GM18858 (cell line): ENCODE measurements at regions not wholly inside any gene's neighbourhood (a gene's known extent, or its start where the extent isn't known, plus 50 kb on each side); places are given as distances from the start of the nearest gene placed in this dataset.

Experiments
- ATAC-seq: cut with Tn5 transposase; IDR thresholded peaks from one replicate; pipeline ENCODE4 v1.9.1; 2021; ENCODE audit not compliant: unreplicated experiment

DNA sequence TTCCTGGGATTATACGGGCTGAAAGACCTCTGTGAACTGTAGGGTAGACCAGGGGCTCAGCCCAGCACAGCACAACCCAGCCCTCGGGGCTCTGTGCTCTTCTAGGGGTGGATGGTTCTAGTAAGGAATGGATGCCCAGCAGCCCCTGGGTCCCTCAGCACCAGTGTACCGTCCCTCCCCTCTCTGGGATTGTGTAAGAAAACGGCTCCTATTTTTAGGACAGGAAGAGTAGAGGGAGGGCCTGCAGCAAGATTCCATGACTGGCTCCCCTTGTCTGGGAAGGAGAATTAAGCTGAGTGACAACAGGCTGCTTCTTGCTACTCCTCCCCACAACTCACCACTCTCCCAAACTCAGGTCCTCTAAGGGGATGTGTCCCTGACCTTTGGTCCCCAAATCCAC, 270.8 kb upstream of the TOPAZ1 start:
- no peak for ATAC-seq

DNA sequence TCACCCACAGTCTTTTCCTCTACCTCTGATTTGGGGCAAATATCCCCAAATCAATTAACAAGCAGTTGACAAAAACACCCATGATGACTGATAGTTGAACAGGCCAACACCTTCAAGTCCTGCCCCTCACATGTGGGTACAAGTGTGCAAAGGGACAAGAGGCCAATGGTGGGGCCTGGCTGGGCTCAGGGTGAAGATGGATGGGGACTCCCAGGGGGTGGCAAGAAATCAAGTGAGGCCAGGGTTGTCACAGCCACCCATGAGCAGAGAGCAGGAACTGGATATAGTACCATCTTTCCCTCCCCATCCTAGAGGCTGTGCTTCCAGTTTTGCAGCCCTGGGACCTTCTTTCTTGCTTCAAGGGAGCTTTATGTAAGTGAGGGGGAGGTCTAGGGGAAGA, 270.2 kb upstream of the TOPAZ1 start:
- ATAC-seq: no peak

DNA sequence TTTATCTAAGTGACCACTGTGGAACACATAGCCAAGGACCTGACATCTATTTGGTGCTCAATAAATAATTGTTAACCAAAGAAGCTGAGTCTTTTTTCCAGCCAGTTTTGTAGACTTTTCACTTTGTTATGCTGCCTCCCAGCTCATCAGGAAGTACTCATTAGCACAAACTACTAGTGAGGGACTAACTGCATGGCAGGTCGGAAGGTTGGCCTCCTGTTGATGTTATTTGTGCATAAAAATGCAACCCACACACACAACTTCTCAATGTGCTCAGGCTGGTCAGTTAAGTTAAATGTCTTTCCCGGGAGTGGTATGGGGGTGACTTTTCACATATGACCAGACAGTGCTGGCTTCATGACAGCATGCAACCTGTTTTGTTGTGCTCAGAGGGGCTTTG, 263.0 kb upstream of the TOPAZ1 start:
- no peak for ATAC-seq

DNA sequence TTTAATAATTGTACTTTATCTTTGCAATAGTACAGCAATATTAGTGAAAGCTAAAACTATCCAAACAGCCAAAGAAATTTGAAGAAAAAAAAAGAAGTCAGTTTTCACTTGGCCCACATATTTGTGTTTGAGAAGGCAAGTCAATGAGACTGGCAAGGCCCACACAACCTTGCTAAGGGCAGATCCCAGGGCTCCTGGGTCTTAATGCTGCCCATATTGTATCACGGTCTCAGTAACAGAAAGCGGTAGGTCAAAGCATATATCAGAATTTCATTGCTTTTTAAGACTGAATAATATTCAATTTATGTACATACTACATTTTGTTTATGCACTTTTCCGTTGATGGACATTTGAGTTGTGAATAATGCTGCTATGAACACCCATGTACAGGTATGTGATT, 262.0 kb upstream of the TOPAZ1 start:
- ATAC-seq: no peak

DNA sequence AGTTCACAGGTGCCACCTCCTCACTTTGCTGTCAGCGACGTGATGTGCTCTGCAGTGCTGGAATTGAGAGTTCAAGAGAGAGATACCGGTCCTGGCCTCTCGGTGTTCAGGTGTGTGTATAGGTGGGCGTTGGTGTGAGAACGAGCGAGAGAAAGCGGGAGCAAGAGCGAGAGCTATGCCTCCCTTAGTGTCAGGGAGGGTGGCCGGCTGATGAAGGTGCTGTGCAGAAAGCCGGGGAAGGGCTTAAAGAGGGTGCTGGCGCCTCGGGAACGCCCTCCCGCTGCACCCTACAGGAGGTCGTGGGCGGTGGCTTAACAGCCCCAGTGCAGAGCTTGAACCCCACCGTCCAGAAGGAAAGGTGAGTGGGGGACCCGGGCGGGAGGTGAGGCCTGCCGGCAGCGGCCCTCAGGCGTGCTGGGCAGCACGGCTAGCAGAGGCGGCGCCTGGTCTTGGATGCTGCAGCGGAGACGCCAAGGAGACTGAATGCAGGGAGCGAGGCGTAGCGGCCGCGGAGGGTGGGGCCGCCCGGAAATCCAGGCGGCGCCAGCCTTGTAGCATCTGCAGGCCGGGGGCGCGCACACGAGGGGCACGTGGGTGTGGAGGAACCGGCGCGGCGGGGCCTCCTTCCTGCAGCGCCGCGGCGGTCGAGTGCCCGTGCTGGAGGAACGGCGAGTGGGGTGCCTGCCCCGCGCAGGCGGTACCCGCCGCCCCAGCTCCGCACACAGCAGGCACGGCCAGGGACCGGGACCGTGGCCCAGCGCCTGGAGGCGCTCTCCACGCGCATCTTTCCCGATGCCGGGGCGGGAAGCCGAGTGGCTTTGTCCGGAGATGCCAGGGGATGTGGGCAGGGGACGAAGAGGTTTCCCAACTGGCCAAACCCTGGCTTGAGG, 246.8 kb upstream of the TOPAZ1 start:
- ATAC-seq: no peak

DNA sequence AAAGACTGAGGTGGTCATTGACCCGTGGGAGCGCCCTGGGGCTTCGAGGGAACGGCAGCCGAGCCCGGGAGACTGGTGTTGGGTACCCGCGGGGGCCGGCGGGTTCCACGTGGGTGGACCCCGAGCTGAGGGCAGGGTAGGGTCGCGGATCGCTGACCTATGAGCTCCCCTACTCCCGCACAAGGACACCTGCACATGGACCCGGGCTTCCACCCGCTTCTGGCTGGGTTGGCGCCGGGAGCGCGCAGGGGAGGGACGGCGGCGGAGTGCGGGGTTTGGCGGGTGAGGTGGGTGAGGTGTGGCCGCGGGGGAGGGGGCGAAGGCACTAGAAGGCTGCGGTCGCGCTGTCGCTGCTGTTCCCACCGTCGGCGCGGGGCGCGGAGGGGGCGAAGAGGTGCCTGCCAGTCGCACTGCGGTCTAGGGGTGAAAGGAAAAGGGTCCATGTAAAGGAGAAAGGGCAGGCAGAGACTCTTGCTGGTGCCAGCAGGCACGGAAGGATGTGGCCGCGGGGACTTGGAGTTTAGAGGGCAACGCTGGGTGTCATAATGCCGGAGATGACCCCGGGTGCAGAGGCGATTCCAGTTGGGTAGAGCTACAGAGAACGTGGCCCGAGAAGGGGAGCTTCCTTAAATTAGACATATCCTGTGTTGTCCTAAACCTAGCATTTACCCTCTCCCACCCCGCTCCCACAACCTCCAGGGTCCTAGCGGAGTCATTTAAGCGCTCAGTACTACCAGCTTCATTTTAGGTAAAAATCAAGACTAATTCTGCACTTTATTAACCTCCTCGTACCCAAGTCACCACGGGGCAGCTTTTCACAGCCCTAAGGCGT, 245.9 kb upstream of the TOPAZ1 start:
- no peak for ATAC-seq

DNA sequence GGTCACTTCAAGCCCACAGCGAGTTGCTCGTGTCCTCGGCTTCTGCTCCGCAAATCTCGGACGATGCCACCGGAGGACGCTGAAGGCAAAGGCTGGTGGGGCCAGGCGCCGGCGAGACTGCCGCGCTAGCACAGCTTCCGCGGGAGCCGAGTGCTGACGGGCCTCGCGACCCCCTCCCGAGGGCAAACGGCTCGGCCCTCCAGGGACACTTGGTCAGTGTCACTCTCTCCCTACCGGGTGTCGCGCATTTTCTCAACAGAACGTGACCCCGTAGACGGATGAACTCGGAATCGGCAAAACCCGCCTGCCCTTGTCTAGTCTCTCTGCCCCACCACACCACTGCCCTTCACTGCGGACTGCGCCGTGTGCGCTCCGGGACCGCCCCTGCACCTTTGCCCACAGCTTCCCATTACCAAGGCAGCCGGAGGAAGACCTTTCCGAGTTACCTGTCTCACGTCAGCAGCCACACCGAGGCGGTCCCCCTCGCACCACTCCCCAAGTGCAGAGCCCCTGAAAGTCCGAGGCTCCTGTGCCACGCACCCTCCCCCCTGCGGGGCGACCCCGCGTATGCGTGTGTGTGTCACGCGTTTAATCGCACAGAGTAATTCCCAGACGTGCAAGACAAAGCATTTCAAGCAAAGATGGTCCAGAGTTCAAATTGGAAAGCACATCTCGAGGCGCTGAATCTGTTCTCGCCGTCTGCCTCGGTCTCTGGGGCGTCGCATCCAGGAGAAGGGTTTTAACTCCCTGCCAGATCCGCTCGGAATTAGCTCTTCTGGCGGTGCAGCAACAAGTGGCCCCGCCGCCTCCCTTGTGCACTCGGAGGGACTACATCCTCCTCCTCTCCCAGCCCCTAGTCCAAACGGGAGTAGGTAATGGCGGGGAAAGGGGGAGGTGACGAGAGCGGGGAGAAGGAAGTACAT, 245.0 kb upstream of the TOPAZ1 start:
- no peak for ATAC-seq

DNA sequence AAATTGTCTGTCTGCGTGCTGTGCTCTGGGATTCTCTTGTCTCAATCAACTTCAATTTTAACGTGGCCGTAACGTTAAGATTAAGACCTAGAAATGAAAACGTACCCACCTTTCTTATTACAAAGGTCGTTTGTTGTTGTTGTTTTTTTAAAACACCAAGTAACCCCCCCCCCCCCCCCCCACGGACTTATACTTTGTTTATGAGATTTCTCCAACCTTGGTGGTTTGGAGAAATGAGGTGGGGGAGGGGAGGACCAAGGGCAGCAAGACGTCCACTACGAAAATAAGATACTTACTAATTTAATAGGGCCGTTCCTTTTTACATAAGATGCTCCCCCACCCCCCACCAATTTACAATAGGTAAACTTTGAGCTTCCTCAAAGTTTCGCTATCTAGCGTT, 244.4 kb upstream of the TOPAZ1 start:
- ATAC-seq: no peak

DNA sequence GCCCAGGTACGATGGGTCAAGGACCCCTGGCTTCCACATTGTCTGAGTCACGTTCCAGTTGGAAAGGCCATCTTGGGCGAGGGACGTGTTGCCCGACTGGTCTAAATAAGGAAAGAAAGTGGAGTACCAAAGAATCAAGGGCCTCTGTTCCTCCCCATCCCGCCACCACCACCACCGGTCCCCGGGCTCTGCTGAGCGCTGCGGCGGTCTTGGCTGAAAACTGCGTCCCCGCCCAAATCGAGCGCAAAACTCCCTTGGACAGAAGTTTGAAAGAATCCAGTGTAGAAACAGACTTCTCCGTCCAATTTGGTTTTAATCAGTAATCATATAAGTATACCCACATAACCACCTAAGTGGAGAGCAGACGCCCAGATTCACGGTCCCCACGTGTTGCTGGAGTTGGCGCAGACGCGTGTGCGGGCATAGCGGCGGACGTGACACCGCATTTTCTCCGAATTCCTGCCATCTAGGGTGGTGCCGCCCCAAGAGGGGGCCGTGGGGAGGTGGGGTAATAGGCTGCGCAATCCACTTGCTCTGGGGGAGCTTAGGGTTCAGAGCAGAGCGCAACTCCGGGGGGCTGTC, 243.8 kb upstream of the TOPAZ1 start:
- ATAC-seq: no peak

DNA sequence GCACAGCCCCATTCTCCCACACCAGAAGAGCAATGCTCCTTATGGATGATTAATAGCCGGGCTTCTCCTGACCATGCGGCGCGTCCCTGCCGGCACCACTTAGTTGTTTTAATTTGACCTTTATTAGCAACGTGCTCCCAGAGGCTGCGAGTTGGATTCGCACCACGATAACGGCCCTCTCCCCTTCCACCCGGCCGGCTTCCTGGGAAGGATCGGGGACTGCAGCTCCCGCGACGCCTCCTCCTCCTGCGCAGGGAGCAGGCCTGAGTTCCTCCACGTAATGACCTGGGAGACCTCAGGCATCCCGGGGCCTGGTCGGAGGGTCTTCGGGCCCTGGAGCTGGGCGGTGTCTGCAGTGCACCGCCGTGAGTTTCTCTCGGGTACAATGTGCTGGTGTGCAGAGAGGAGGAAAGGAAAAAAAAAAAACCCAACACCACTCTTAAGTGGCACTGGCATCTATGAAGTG, 243.3 kb upstream of the TOPAZ1 start:
- no peak for ATAC-seq

DNA sequence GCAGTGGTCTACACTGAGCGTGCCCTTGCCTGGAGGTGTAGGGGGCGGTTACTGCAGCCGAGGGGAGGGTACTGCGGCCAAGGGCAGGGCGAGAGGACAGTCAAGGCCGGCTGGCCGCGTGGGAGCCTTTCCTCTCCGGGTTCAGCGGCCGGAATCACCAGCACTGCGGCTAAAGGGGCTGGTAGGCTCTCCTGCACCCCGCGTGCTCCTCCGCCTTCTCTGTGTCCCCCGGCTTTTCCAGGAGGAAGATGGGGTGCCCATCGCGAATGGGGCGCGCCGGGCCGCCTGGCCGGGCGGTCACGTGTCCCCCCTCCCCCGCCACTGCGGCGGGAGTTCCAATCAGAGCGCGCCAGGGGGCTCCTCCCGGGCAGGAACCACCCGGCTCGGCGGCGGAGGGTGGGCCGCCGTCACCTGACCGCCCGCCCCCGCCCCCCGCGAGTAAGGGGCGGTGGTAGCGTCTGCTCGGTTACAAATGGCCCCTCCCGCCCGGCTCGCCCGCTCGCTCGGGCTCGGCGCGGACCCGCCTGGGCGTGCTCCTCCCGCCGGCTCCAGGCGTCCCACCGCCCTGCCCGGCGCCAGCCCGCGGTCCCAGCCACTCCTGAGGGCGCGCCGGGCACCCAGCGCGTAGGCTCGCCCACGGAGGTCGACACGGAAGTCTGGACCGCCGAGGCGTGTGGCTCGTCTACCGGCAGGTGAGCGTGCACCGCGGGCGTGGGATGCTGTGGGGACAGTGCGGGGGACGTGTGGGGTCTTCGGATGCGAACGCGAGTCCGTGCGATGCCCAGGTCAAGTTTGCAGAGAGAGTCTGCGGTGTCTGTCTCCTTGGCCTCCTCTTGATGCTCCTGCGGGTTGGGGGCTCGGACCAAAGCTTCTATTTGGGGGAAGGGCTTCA, 242.6 kb upstream of the TOPAZ1 start:
- ATAC-seq: peak; percentile 32

DNA sequence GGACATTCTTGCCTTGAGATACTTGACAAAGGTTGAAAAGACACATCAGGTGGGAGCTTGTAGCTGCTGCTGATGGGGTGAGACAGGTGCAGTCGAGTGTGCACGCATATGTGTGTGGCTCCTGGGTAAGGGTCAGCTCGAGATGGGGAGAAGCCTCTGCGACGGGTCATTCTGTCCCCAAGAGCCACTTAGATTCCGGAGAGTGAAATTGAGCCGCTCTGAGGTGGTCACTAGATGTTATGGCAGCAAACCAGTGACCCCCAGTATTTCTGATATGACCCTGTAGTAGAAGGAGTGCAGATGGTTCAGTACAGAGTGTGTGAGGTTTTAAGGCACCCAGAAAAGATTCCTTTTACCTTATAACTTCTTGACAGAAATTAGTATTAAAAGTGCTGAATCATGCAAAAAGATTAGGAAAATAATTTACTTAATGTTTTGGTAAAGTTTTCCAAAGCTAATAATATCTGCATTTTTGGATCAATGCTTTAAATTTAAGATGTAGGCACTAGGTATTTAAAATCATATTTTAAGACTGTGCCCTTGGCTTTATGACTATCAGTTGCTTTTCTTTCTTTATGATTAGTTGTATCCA, 241.9 kb upstream of the TOPAZ1 start:
- ATAC-seq: no peak

DNA sequence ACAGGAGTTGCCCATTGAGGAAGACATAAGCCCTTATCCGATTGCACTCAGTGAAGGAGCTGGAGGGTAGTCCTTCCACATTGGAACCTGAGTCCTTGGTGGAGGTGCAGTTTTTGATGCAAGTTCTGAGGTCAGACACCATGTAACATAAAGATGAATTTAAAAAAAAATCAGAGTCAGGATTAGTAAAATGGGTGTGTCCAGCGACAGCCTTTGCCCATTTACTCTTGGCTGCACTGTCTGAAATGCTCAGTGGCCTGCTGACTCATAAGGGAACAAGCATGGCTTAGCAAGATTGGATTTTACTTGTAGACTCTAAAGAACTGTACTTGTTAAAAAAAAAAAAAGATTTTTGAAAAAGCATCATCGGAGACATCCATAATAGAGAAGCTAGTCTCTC, 241.1 kb upstream of the TOPAZ1 start:
- no peak for ATAC-seq

DNA sequence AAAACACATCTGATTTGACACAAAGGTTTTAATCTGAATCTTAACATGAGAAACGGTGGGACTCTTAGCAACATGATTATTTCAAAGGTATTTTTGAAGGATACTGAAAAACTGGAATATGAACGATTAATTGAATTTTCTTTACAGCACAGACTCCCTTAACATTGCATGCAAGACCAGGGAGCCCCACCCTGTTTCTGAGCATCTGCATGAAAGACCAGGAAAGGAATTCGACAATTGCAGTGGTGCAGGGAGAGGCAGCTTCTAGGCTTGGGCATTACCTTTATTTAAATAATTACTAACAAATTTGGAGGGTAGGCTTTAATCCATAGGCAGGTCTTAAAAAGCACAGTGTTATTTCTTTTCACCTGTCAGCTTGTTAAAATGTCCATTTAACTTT, 240.6 kb upstream of the TOPAZ1 start:
- ATAC-seq: no peak

DNA sequence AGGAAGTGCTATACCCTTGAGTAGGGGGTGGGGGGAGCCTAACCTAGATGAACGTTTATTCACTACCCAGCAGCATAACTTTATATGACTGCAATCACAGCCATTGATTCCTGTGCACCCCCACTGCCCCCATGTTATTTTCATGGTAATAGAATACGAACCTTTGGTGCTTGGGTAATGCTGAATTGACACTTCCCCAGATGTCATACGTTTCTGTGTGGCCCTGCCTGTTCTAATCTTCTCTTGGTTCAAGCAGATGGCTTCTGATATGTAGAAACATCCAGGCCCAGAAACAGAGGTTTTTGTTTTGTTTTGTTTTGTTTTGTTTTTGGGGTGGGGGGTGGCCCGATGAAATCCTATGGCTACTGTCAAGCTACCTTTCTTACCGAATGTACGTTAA, 237.9 kb upstream of the TOPAZ1 start:
- no peak for ATAC-seq

DNA sequence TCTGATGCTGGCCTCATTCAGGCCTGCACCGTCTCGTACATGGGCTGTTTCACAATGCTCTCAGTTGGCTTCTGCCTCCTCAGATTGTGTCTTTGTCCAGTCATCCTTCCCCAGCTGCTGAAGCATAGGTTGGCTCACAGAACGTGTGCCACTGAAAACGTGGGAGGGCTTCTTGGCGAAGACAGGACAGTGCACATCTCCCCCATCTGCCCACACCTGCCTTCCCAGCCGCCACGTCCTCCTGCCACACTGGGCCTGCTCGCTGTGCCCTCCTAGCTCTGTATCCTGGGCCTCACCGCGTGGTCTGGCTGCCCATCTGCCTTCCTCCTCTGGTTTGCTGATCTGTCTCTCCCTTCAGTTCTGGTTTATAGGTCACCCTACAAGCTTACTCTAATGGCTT, 230.0 kb upstream of the TOPAZ1 start:
- ATAC-seq: no peak

DNA sequence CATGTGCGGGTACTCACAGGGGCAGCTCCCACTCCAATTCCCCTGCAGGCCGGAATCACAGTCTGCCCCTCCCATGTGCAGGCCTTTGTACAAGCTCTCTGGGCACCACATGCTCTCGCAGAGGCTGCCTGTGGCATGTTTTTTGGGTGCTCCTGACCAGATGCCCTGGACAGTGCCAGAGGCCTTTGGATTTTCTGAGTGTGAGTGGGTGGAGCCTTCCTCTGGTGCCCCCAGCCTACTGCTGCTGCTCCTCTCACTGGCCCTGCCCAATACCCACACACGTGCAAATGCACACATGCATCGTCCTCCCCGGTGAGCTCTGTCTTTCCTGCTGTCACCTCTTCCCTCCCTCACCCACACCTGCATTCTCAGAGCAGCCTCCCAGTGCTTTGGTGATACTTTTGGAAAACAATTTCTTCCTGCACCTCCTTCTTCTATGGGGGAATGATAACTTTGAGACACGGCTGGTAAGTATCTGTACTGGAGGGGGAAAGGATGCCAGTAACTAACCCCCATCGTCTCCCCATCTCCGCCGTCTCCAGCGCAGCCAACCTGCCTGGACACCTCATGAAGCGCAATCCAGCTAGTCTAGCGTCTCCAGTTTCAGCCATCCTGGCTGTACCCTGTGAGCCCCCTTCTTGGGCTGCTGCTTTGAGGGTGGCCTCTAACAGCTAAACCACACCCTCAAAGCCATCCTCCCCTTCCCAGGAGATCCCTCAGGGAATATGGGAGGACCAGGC, 229.4 kb upstream of the TOPAZ1 start:
- no peak for ATAC-seq

DNA sequence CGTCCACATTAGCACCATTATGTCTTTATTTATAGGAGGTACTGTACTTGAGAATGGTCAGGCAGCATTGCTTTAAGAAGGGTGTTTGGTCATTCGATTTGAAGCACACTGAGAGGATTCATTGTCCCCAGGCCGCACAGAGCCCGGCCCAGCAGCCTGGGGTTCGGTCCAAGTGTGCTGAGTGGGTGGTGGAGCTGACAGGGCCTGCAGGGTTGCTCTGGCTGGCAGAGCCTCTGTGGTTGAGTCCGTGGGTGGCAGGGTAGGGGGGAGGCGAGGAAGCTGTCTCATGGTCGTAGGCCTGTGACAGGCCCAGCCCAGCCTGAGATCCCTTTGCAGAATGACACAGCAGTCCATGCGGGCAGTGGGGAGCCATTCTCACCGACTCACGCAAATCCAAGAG, 227.7 kb upstream of the TOPAZ1 start:
- ATAC-seq: no peak

DNA sequence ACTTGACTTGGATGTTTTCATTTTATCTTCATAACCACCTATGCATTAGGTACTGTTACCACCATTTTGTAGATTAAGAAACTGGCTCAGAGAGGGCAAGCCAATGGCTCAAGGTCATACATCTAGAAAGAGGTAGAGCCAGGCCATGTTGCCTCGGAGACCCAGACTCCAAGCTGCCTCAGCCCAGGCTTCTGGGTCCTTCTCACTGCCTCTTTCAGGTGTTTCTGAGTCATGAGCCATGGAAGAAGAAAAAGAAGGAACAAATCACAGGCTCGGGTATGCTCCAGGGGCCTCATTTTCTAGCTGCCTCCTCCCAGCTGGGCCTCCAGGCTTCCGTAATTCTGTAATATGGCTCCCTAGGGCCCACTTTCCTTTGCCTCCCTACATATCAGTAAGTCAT, 226.5 kb upstream of the TOPAZ1 start:
- no peak for ATAC-seq
